ENCODE measurements at regions not wholly inside any gene's neighbourhood (a gene's known extent, or its start where the extent isn't known, plus 50 kb on each side); places are given as distances from the start of the nearest gene placed in this dataset.

DNA sequence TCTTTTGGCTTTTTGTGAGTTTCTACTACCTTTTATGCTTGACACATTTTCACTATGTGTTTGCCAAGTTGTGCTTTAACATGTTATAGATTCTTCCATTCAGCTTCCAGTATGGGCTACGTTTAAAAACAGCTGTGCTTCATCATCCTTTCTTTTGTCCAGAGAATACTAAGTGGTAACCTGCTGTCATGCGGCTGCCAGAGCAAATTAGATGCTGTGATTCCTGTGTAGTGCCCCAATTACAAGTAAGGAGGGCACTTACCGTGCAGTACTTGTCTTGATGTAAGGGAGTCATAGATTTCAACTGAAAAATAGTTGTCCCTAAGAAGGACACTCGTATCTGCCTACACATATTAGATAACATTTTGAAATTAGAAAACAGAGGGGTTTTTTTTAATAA is 531.8 kb upstream of the GALNTL6 start:
- Mint-ChIP-seq H3K27ac (no peak overlapping the region), H3K4me1 (peaks cover 4% of the 10 kb centered on the region; the same call in 2 of the 3 replicates), H3K36me3 (ENCODE audit: low read depth) (no peaks in the 10 kb centered on the region), H3K27me3 (ENCODE audit: insufficient read depth, low read depth, poor library complexity) (no peaks in the 10 kb centered on the region), H3K4me3 (no peak overlapping the region), H3K9me3 (no peaks in the 10 kb centered on the region; the same call in 2 of the 3 replicates)
- ATAC-seq (no peak), DNase-seq (ENCODE audit: low spot score) (no peak)
- no peak for TF ChIP-seq CREB1 (CRISPR knock-in tag; IDR thresholded peaks at IDR 0.05; ENCODE audit: low read depth)
- no peak for TF ChIP-seq EZH2 (IDR thresholded peaks at IDR 0.05; ENCODE audit: low read depth, unreplicated experiment)
- no peak for TF ChIP-seq ZNF114 (CRISPR knock-in tag; IDR thresholded peaks at IDR 0.05)
- TF ChIP-seq, protein P1, sequence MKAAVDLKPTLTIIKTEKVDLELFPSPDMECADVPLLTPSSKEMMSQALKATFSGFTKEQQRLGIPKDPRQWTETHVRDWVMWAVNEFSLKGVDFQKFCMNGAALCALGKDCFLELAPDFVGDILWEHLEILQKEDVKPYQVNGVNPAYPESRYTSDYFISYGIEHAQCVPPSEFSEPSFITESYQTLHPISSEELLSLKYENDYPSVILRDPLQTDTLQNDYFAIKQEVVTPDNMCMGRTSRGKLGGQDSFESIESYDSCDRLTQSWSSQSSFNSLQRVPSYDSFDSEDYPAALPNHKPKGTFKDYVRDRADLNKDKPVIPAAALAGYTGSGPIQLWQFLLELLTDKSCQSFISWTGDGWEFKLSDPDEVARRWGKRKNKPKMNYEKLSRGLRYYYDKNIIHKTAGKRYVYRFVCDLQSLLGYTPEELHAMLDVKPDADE (IDR thresholded peaks at IDR 0.05) = no peak
- TF ChIP-seq STAT1 (IDR thresholded peaks at IDR 0.05; ENCODE audit: unreplicated experiment) = no peak
- TF ChIP-seq REST (IDR thresholded peaks at IDR 0.05; ENCODE audit: unreplicated experiment) = no peak
- no peak for TF ChIP-seq NANOG (IDR thresholded peaks at IDR 0.05; ENCODE audit: borderline replicate concordance)
- TF ChIP-seq JUNB (IDR thresholded peaks at IDR 0.05; ENCODE audit: unreplicated experiment) = no peak
- no peak for TF ChIP-seq EZH2phosphoT487 (IDR thresholded peaks at IDR 0.05; ENCODE audit: unreplicated experiment)
- no peak for TF ChIP-seq CTCF (conservative IDR thresholded peaks at IDR 0.05; ENCODE audit: low read depth in 2 of 2)
- no peak for TF ChIP-seq POLR2AphosphoS5 (IDR thresholded peaks at IDR 0.05; ENCODE audit: low read depth)
- TF ChIP-seq, protein P2, sequence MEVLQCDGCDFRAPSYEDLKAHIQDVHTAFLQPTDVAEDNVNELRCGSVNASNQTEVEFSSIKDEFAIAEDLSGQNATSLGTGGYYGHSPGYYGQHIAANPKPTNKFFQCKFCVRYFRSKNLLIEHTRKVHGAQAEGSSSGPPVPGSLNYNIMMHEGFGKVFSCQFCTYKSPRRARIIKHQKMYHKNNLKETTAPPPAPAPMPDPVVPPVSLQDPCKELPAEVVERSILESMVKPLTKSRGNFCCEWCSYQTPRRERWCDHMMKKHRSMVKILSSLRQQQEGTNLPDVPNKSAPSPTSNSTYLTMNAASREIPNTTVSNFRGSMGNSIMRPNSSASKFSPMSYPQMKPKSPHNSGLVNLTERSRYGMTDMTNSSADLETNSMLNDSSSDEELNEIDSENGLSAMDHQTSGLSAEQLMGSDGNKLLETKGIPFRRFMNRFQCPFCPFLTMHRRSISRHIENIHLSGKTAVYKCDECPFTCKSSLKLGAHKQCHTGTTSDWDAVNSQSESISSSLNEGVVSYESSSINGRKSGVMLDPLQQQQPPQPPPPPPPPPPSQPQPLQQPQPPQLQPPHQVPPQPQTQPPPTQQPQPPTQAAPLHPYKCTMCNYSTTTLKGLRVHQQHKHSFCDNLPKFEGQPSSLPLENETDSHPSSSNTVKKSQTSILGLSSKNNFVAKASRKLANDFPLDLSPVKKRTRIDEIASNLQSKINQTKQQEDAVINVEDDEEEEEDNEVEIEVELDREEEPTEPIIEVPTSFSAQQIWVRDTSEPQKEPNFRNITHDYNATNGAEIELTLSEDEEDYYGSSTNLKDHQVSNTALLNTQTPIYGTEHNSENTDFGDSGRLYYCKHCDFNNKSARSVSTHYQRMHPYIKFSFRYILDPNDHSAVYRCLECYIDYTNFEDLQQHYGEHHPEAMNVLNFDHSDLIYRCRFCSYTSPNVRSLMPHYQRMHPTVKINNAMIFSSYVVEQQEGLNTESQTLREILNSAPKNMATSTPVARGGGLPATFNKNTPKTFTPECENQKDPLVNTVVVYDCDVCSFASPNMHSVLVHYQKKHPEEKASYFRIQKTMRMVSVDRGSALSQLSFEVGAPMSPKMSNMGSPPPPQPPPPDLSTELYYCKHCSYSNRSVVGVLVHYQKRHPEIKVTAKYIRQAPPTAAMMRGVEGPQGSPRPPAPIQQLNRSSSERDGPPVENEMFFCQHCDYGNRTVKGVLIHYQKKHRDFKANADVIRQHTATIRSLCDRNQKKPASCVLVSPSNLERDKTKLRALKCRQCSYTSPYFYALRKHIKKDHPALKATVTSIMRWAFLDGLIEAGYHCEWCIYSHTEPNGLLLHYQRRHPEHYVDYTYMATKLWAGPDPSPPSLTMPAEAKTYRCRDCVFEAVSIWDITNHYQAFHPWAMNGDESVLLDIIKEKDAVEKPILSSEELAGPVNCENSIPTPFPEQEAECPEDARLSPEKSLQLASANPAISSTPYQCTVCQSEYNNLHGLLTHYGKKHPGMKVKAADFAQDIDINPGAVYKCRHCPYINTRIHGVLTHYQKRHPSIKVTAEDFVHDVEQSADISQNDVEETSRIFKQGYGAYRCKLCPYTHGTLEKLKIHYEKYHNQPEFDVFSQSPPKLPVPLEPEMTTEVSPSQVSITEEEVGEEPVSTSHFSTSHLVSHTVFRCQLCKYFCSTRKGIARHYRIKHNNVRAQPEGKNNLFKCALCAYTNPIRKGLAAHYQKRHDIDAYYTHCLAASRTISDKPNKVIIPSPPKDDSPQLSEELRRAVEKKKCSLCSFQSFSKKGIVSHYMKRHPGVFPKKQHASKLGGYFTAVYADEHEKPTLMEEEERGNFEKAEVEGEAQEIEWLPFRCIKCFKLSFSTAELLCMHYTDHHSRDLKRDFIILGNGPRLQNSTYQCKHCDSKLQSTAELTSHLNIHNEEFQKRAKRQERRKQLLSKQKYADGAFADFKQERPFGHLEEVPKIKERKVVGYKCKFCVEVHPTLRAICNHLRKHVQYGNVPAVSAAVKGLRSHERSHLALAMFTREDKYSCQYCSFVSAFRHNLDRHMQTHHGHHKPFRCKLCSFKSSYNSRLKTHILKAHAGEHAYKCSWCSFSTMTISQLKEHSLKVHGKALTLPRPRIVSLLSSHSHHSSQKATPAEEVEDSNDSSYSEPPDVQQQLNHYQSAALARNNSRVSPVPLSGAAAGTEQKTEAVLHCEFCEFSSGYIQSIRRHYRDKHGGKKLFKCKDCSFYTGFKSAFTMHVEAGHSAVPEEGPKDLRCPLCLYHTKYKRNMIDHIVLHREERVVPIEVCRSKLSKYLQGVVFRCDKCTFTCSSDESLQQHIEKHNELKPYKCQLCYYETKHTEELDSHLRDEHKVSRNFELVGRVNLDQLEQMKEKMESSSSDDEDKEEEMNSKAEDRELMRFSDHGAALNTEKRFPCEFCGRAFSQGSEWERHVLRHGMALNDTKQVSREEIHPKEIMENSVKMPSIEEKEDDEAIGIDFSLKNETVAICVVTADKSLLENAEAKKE (CRISPR knock-in tag; IDR thresholded peaks at IDR 0.05) = no peak
- TF ChIP-seq ZNF331 (CRISPR knock-in tag; IDR thresholded peaks at IDR 0.05; ENCODE audit: low read depth) = no peak
- Histone ChIP-seq H3K36me3 (ENCODE audit: insufficient read depth) (no peaks in the 10 kb centered on the region), H3K27ac (ENCODE audit: low read depth) (no peak overlapping the region), H3K4me2 (no peak overlapping the region), H3K9me2 (ENCODE audit: insufficient read depth) (no peaks in the 10 kb centered on the region), H3K27me3 (ENCODE audit: insufficient read depth) (no peaks in the 10 kb centered on the region), H3K4me1 (ENCODE audit: insufficient read depth) (no peaks in the 10 kb centered on the region), H2AFZ (no peak overlapping the region), H3K4me3 (no peak overlapping the region), H4K20me1 (replicated peaks; ENCODE audit: insufficient read depth) (no peaks in the 10 kb centered on the region), H3K79me2 (replicated peaks; ENCODE audit: insufficient read depth) (no peaks in the 10 kb centered on the region), H3F3A (replicated peaks; ENCODE audit: low read depth) (no peaks in the 10 kb centered on the region)

Data from GM23338 (cell line).